ENCODE measurements at regions not wholly inside any gene's neighbourhood (a gene's known extent, or its start where the extent isn't known, plus 50 kb on each side); places are given as distances from the start of the nearest gene placed in this dataset.

- H3K4me2 ChIP-seq (ENCODE audit: extremely low read depth, insufficient read depth, low read length), result no peak overlapping the region
- no peak overlapping the region for H2AFZ ChIP-seq (ENCODE audit: low read length)
- no peaks in the 10 kb centered on the region for H3K9me3 ChIP-seq (ENCODE audit: control insufficient read depth, insufficient read depth, low read depth, low read length)
- no peak for DNase-seq (ENCODE audit: low read depth in 2 of 2)
- no peaks in the 10 kb centered on the region for H3K4me1 ChIP-seq (ENCODE audit: control insufficient read depth, extremely low read depth, insufficient read depth, low read length)
- TF ChIP-seq CTCF (conservative IDR thresholded peaks at IDR 0.05 in 1 of 2, IDR thresholded peaks at IDR 0.05 in 1 of 2; ENCODE audit: low read depth in 1 of 2, low read length in 2 of 2) (no peak), EZH2 (IDR thresholded peaks at IDR 0.05; ENCODE audit: low read length, missing control alignments) (no peak)
- H4K20me1 ChIP-seq (ENCODE audit: control insufficient read depth, extremely low read depth, insufficient read depth, low read length), result no peaks in the 10 kb centered on the region
- no peak overlapping the region for H3K9ac ChIP-seq (ENCODE audit: insufficient read depth, low read length)
- no peak overlapping the region for H3K4me3 ChIP-seq (replicated peaks in 1 of 4; ENCODE audit: control extremely low read depth in 1 of 4, insufficient read depth in 1 of 4, low read depth in 3 of 4, low read length in 4 of 4)
- H3K79me2 ChIP-seq (ENCODE audit: control insufficient read depth, insufficient read depth, low read length), result no peaks in the 10 kb centered on the region
- no peaks in the 10 kb centered on the region for H3K27me3 ChIP-seq (ENCODE audit: control insufficient read depth, insufficient read depth, low read length)
- H3K36me3 ChIP-seq (ENCODE audit: control insufficient read depth, insufficient read depth, low read length), result no peaks in the 10 kb centered on the region
- H3K27ac ChIP-seq (ENCODE audit: insufficient read depth, low read length), result no peak overlapping the region
Measured at GRCh38 chr6:137683916-137684315, 183.1 kb upstream of the TNFAIP3 start.

GRCh38 chr6:137685798-137686375, 181.2 kb upstream of the TNFAIP3 start:
- Histone ChIP-seq H4K20me1 (ENCODE audit: control insufficient read depth, extremely low read depth, insufficient read depth, low read length) (no peaks in the 10 kb centered on the region), H3K9me3 (ENCODE audit: control insufficient read depth, insufficient read depth, low read depth, low read length) (no peaks in the 10 kb centered on the region), H3K9ac (ENCODE audit: insufficient read depth, low read length) (no peak overlapping the region), H3K27me3 (ENCODE audit: control insufficient read depth, insufficient read depth, low read length) (no peaks in the 10 kb centered on the region), H3K4me2 (ENCODE audit: extremely low read depth, insufficient read depth, low read length) (no peak overlapping the region), H3K27ac (ENCODE audit: insufficient read depth, low read length) (no peak overlapping the region), H3K79me2 (ENCODE audit: control insufficient read depth, insufficient read depth, low read length) (no peaks in the 10 kb centered on the region), H3K4me3 (replicated peaks in 1 of 4; ENCODE audit: control extremely low read depth in 1 of 4, insufficient read depth in 1 of 4, low read depth in 3 of 4, low read length in 4 of 4) (no peak overlapping the region), H2AFZ (ENCODE audit: low read length) (no peak overlapping the region), H3K36me3 (ENCODE audit: control insufficient read depth, insufficient read depth, low read length) (no peaks in the 10 kb centered on the region), H3K4me1 (ENCODE audit: control insufficient read depth, extremely low read depth, insufficient read depth, low read length) (no peaks in the 10 kb centered on the region)
- TF ChIP-seq EZH2 (IDR thresholded peaks at IDR 0.05; ENCODE audit: low read length, missing control alignments) (no peak), CTCF (conservative IDR thresholded peaks at IDR 0.05 in 1 of 2, IDR thresholded peaks at IDR 0.05 in 1 of 2; ENCODE audit: low read depth in 1 of 2, low read length in 2 of 2) (no peak)
- no peak for DNase-seq (ENCODE audit: low read depth in 2 of 2)

GRCh38 chr6:137687818-137688217, 179.2 kb upstream of the TNFAIP3 start:
- H2AFZ ChIP-seq (ENCODE audit: low read length), result no peak overlapping the region
- no peak for DNase-seq (ENCODE audit: low read depth in 2 of 2)
- no peaks in the 10 kb centered on the region for H4K20me1 ChIP-seq (ENCODE audit: control insufficient read depth, extremely low read depth, insufficient read depth, low read length)
- H3K9ac ChIP-seq (ENCODE audit: insufficient read depth, low read length), result no peak overlapping the region
- no peak overlapping the region for H3K4me3 ChIP-seq (replicated peaks in 1 of 4; ENCODE audit: control extremely low read depth in 1 of 4, insufficient read depth in 1 of 4, low read depth in 3 of 4, low read length in 4 of 4)
- H3K27ac ChIP-seq (ENCODE audit: insufficient read depth, low read length), result no peak overlapping the region
- no peak for TF ChIP-seq EZH2 (IDR thresholded peaks at IDR 0.05; ENCODE audit: low read length, missing control alignments)
- TF ChIP-seq CTCF (conservative IDR thresholded peaks at IDR 0.05 in 1 of 2, IDR thresholded peaks at IDR 0.05 in 1 of 2; ENCODE audit: low read depth in 1 of 2, low read length in 2 of 2), result no peak
- no peaks in the 10 kb centered on the region for H3K36me3 ChIP-seq (ENCODE audit: control insufficient read depth, insufficient read depth, low read length)
- H3K4me1 ChIP-seq (ENCODE audit: control insufficient read depth, extremely low read depth, insufficient read depth, low read length), result no peaks in the 10 kb centered on the region
- no peaks in the 10 kb centered on the region for H3K27me3 ChIP-seq (ENCODE audit: control insufficient read depth, insufficient read depth, low read length)
- no peaks in the 10 kb centered on the region for H3K79me2 ChIP-seq (ENCODE audit: control insufficient read depth, insufficient read depth, low read length)
- H3K4me2 ChIP-seq (ENCODE audit: extremely low read depth, insufficient read depth, low read length), result no peak overlapping the region
- no peaks in the 10 kb centered on the region for H3K9me3 ChIP-seq (ENCODE audit: control insufficient read depth, insufficient read depth, low read depth, low read length)
